HCT116 (cell line): ENCODE measurements at regions not wholly inside any gene's neighbourhood (a gene's known extent, or its start where the extent isn't known, plus 50 kb on each side); places are given as distances from the start of the nearest gene placed in this dataset.

ENCODE experiments used
- ATAC-seq: fragments of 200-7000 bp; cut with Tn5 transposase; 2 replicates; pipeline ENCODE4 v1.9.1; 2020; ENCODE audit warnings: mild to moderate bottlenecking, moderate library complexity
- BruUV-seq: library from RNA; stranded (reverse); fragments of 400-500 nt; replicated peaks from 2 replicates; lab custom pipeline; 2021; lab: Mats Ljungman, UMichigan
- CTCF ChIA-PET: fragments of 300-600 bp; sonication (Branson Sonifier 250); formaldehyde crosslinking; loops from one replicate; lab custom pipeline; 2021; ENCODE audit warnings: antibody characterized with exemption; lab: Charles Lee
- POLR2A ChIA-PET: fragments of 300-600, 350-600 bp; sonication (Branson Sonifier 250); formaldehyde crosslinking; loops from one replicate; lab custom pipeline; 2021; ENCODE audit warnings: antibody characterized with exemption; lab: Charles Lee
- RAD21 ChIA-PET, 2 experiments: fragments of 300-600 bp; sonication (Branson Sonifier 250); formaldehyde crosslinking; loops; one replicate each; lab custom pipeline; 2023; ENCODE audit warnings: low total read pairs in 2 of 2; ENCODE audit not compliant: uncharacterized antibody in 2 of 2, unreplicated experiment in 2 of 2, low non-redundant PET in 1 of 2; lab: Charles Lee
- DNase-seq: peaks from one replicate; pipeline ENCODE4 v3.0.0-alpha.2; 2010; ENCODE audit warnings: low read depth, low spot score
- H2AFZ ChIP-seq: fragments of 200-600 bp; shearing (Covaris generic), sonication (generic); 2 replicates; pipeline ENCODE4 v1.6.1; 2017; ENCODE audit warnings: low read depth, mixed run types, mixed read lengths, antibody characterized with exemption, low read length; ENCODE audit not compliant: poor library complexity, severe bottlenecking
- H3K27ac ChIP-seq: 2 replicates; pipeline ENCODE4 v1.5.1; 2012; ENCODE audit warnings: low read depth, low read length
- H3K27me3 ChIP-seq: fragments of 200-600 bp; sonication (generic); 2 replicates; pipeline ENCODE4 v1.6.1; 2016; ENCODE audit warnings: mixed run types, low read length, mixed read lengths; ENCODE audit not compliant: insufficient read depth
- H3K36me3 ChIP-seq, 2 experiments: fragments of 200-500 bp in 1 of 2; fragments of 200-600 bp in 1 of 2; sonication (Bioruptor generic) in 1 of 2; sonication (generic) in 1 of 2; 2 replicates each; pipeline versions ENCODE4 v1.5.1 to v1.6.1; 2014 to 2016; ENCODE audit warnings: low read length in 2 of 2, inconsistent platforms in 1 of 2, mixed read lengths in 1 of 2, mixed run types in 1 of 2; ENCODE audit not compliant: insufficient read depth in 2 of 2, control insufficient read depth in 1 of 2
- H3K4me1 ChIP-seq, 2 experiments: fragments of 200-600 bp in 1 of 2; sonication (generic) in 1 of 2; 2 replicates each; pipeline versions ENCODE4 v1.5.1 to v1.6.1; 2012 to 2017; ENCODE audit warnings: low read length in 2 of 2, inconsistent platforms in 1 of 2, mild to moderate bottlenecking in 1 of 2, mixed read lengths in 1 of 2, mixed run types in 1 of 2, moderate library complexity in 1 of 2; ENCODE audit not compliant: insufficient read depth in 2 of 2, control insufficient read depth in 1 of 2
- H3K4me2 ChIP-seq: fragments of 200-600 bp; sonication (generic); 2 replicates; pipeline ENCODE4 v1.6.1; 2017; ENCODE audit warnings: mixed run types, low read length, mixed read lengths
- H3K4me3 ChIP-seq, 2 experiments: fragments of 200-600 bp in 1 of 2; sonication (generic) in 1 of 2; replicated peaks in 1 of 2; 2 replicates each; pipeline ENCODE4 v1.5.1; 2011 to 2016; ENCODE audit warnings: low read length in 2 of 2, control low read depth in 1 of 2, low read depth in 1 of 2, mild to moderate bottlenecking in 1 of 2, mixed read lengths in 1 of 2, mixed run types in 1 of 2
- H3K79me2 ChIP-seq: fragments of 200-600 bp; sonication (generic); 2 replicates; pipeline ENCODE4 v1.6.1; 2017; ENCODE audit warnings: mild to moderate bottlenecking, mixed run types, low read length, moderate library complexity, mixed read lengths; ENCODE audit not compliant: insufficient read depth
- H3K9ac ChIP-seq: fragments of 200-600 bp; sonication (generic); 2 replicates; pipeline ENCODE4 v1.6.1; 2016; ENCODE audit warnings: low read length, mixed read lengths
- H3K9me2 ChIP-seq: fragments of 200-600 bp; sonication (generic), shearing (Covaris generic); 2 replicates; pipeline ENCODE4 v1.6.1; 2017; ENCODE audit warnings: mixed run types, mild to moderate bottlenecking, moderate library complexity; ENCODE audit not compliant: insufficient read depth
- H3K9me3 ChIP-seq, 2 experiments: fragments of 200-500 bp in 1 of 2; fragments of 200-600 bp in 1 of 2; sonication (Bioruptor generic) in 1 of 2; sonication (generic) in 1 of 2; 2 replicates each; pipeline ENCODE4 v1.6.1; 2014 to 2017; ENCODE audit warnings: low read length in 2 of 2, mixed read lengths in 2 of 2, inconsistent platforms in 1 of 2, low read depth in 1 of 2, mild to moderate bottlenecking in 1 of 2, mixed run types in 1 of 2, moderate library complexity in 1 of 2; ENCODE audit not compliant: control insufficient read depth in 1 of 2, insufficient read depth in 1 of 2
- H4K20me1 ChIP-seq: fragments of 200-600 bp; sonication (generic), shearing (Covaris generic); 2 replicates; pipeline ENCODE4 v1.6.1; 2017; ENCODE audit warnings: mixed run types, mild to moderate bottlenecking, moderate library complexity; ENCODE audit not compliant: insufficient read depth
- CBX3 ChIP-seq: IDR thresholded peaks from 2 replicates; pipeline ENCODE4 v1.6.1; 2012; ENCODE audit warnings: low read depth
- CEBPB ChIP-seq: IDR thresholded peaks from 2 replicates; pipeline ENCODE4 v1.6.1; 2012; ENCODE audit warnings: low read depth
- CTCF ChIP-seq, 3 experiments: fragments of 200-600 bp in 1 of 3; sonication (generic) in 1 of 3; IDR thresholded peaks in 2 of 3; conservative IDR thresholded peaks in 1 of 3; 2 replicates each; pipeline ENCODE4 v1.5.1; 2012 to 2017; ENCODE audit warnings: low read depth in 2 of 3, low read length in 2 of 3, antibody characterized with exemption in 1 of 3, borderline replicate concordance in 1 of 3, control low read depth in 1 of 3, mild to moderate bottlenecking in 1 of 3, mixed read lengths in 1 of 3, mixed run types in 1 of 3, moderate library complexity in 1 of 3; ENCODE audit not compliant: insufficient read depth in 1 of 3
- ELF1 ChIP-seq: IDR thresholded peaks from 2 replicates; pipeline ENCODE4 v1.6.1; 2012; ENCODE audit warnings: low read depth, borderline replicate concordance
- JUND ChIP-seq: IDR thresholded peaks from 2 replicates; pipeline ENCODE4 v1.6.1; 2012
- MAX ChIP-seq: IDR thresholded peaks from 2 replicates; pipeline ENCODE4 v1.6.1; 2012
- POLR2A ChIP-seq: IDR thresholded peaks from 2 replicates; pipeline ENCODE4 v1.7.0; 2011; ENCODE audit warnings: borderline replicate concordance; ENCODE audit not compliant: insufficient read depth, insufficient read length; ENCODE audit errors: extremely low read depth
- RAD21 ChIP-seq: IDR thresholded peaks from 2 replicates; pipeline ENCODE4 v1.6.1; 2012; ENCODE audit warnings: low read depth, mild to moderate bottlenecking
- SIN3A ChIP-seq: IDR thresholded peaks from 2 replicates; pipeline ENCODE4 v1.6.1; 2012; ENCODE audit warnings: low read depth
- TCF7L2 ChIP-seq: IDR thresholded peaks from 2 replicates; pipeline ENCODE4 v1.7.0; 2011; ENCODE audit warnings: borderline replicate concordance, inconsistent platforms; ENCODE audit not compliant: insufficient read depth, insufficient read length; ENCODE audit errors: extremely low read depth
- ZFX ChIP-seq: fragments of 450-650 bp; IDR thresholded peaks from 2 replicates; pipeline ENCODE4 v1.6.1; 2017
- intact Hi-C: fragments of 100-400 bp; cut with micrococcal nuclease; formaldehyde crosslinking; loops from 2 replicates; pipeline ENCODE4 v1.10.0; 2022
- TF ChIP-seq, protein P1 (sequence below): IDR thresholded peaks from 2 replicates; pipeline ENCODE4 v1.6.1; 2012; ENCODE audit warnings: low read depth

- Histone ChIP-seq H3K9me3 (no peaks in the 10 kb centered on the region), H2AFZ (peak overlapping the region; percentile 77), H3K79me2 (no peaks in the 10 kb centered on the region), H4K20me1 (no peaks in the 10 kb centered on the region), H3K27ac (no peak overlapping the region), H3K9ac (no peak overlapping the region), H3K4me1 (peaks cover 30 to 57% of the 10 kb centered on the region in 2 experiments), H3K36me3 (no peaks in the 10 kb centered on the region), H3K27me3 (no peaks in the 10 kb centered on the region)
- DNase-seq = no peak
- TF ChIP-seq, protein P1, sequence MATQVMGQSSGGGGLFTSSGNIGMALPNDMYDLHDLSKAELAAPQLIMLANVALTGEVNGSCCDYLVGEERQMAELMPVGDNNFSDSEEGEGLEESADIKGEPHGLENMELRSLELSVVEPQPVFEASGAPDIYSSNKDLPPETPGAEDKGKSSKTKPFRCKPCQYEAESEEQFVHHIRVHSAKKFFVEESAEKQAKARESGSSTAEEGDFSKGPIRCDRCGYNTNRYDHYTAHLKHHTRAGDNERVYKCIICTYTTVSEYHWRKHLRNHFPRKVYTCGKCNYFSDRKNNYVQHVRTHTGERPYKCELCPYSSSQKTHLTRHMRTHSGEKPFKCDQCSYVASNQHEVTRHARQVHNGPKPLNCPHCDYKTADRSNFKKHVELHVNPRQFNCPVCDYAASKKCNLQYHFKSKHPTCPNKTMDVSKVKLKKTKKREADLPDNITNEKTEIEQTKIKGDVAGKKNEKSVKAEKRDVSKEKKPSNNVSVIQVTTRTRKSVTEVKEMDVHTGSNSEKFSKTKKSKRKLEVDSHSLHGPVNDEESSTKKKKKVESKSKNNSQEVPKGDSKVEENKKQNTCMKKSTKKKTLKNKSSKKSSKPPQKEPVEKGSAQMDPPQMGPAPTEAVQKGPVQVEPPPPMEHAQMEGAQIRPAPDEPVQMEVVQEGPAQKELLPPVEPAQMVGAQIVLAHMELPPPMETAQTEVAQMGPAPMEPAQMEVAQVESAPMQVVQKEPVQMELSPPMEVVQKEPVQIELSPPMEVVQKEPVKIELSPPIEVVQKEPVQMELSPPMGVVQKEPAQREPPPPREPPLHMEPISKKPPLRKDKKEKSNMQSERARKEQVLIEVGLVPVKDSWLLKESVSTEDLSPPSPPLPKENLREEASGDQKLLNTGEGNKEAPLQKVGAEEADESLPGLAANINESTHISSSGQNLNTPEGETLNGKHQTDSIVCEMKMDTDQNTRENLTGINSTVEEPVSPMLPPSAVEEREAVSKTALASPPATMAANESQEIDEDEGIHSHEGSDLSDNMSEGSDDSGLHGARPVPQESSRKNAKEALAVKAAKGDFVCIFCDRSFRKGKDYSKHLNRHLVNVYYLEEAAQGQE = no peak
- TF ChIP-seq POLR2A (no peak), RAD21 (no peak), SIN3A (no peak), CTCF (IDR thresholded peaks at IDR 0.05 in 2 of 3, conservative IDR thresholded peaks at IDR 0.05 in 1 of 3; ENCODE audit: borderline replicate concordance in 1 of 3, insufficient read depth in 1 of 3, low read depth in 2 of 3, low read length in 2 of 3) (no peak), CEBPB (no peak), JUND (no peak), MAX (no peak), ZFX (no peak), TCF7L2 (no peak), CBX3 (no peak), ELF1 (no peak)
- TF ChIP-seq, all 23 proteins: peak for 0
- intact Hi-C loops = no loop called here
- 0 out of 4 replicates have a peak overlapping the region, but pooled peaks of 1 of the 2 experiments have one; percentile 28 for H3K4me3 ChIP-seq
- H3K9me2 ChIP-seq = no peaks in the 10 kb centered on the region
- POLR2A ChIA-PET = no interaction called here
- peak overlapping the region; percentile 71 for H3K4me2 ChIP-seq
- RAD21 ChIA-PET = no interaction called here
- BruUV-seq = no TSS peak
- ATAC-seq = no peak
- CTCF ChIA-PET = no interaction called here
These were observed 360.1 kb downstream of the SHQ1 start for GRCh38 chr3:72487946-72488737.
